A673 (cell line): ENCODE measurements at regions not wholly inside any gene's neighbourhood (a gene's known extent, or its start where the extent isn't known, plus 50 kb on each side); places are given as distances from the start of the nearest gene placed in this dataset.

Experiments
- EZH2 ChIP-seq: fragments of 200-600 bp; sonication (generic); IDR thresholded peaks from 2 replicates; pipeline ENCODE4 v1.6.1; 2017; ENCODE audit warnings: borderline replicate concordance, low read depth, mild to moderate bottlenecking, mixed read lengths, antibody characterized with exemption, low read length; ENCODE audit not compliant: poor library complexity, severe bottlenecking
- TF ChIP-seq, protein P1 (sequence below): fragments of 300-800, 200-600 bp; sonication (generic); conservative IDR thresholded peaks from 2 replicates; pipeline ENCODE4 v1.5.1; 2017; ENCODE audit warnings: low read depth, mild to moderate bottlenecking, antibody characterized with exemption, low read length, moderate library complexity, mixed read lengths

DNA sequence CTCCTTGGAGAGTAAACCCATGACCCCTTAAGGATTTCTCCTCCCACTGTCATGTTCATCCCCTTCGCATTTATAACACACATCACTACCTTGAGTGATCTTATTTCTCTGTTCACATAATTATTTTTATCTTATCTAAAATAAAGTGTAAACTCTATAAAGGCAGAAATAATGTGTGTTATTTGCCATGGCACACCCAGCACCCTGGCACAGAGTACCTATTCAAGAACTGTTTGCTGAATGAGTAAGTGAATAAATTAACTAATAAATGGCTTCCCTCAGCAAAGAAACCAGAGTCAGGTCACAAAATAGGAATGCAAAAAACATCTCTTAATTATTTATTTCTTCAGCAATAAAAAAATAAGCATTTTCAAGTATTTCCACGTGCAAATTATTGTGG lies 330.3 kb upstream of the GHITM start:
- TF ChIP-seq EZH2, result no peak
- TF ChIP-seq, protein P1, sequence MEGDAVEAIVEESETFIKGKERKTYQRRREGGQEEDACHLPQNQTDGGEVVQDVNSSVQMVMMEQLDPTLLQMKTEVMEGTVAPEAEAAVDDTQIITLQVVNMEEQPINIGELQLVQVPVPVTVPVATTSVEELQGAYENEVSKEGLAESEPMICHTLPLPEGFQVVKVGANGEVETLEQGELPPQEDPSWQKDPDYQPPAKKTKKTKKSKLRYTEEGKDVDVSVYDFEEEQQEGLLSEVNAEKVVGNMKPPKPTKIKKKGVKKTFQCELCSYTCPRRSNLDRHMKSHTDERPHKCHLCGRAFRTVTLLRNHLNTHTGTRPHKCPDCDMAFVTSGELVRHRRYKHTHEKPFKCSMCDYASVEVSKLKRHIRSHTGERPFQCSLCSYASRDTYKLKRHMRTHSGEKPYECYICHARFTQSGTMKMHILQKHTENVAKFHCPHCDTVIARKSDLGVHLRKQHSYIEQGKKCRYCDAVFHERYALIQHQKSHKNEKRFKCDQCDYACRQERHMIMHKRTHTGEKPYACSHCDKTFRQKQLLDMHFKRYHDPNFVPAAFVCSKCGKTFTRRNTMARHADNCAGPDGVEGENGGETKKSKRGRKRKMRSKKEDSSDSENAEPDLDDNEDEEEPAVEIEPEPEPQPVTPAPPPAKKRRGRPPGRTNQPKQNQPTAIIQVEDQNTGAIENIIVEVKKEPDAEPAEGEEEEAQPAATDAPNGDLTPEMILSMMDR, result no peak
